Hepatocyte (in vitro differentiated cells): ENCODE measurements at regions not wholly inside any gene's neighbourhood (a gene's known extent, or its start where the extent isn't known, plus 50 kb on each side); places are given as distances from the start of the nearest gene placed in this dataset.

Experiments used
- CTCF ChIP-seq: fragments of 200-600 bp; sonication (generic); IDR thresholded peaks from 2 replicates; pipeline ENCODE4 v1.5.1; 2016; ENCODE audit warnings: antibody characterized with exemption, mild to moderate bottlenecking; ENCODE audit not compliant: poor library complexity
- EZH2 ChIP-seq: fragments of 200-600 bp; sonication (generic); IDR thresholded peaks from 2 replicates; pipeline ENCODE4 v1.6.1; 2016; ENCODE audit warnings: antibody characterized with exemption, mild to moderate bottlenecking, borderline replicate concordance

DNA sequence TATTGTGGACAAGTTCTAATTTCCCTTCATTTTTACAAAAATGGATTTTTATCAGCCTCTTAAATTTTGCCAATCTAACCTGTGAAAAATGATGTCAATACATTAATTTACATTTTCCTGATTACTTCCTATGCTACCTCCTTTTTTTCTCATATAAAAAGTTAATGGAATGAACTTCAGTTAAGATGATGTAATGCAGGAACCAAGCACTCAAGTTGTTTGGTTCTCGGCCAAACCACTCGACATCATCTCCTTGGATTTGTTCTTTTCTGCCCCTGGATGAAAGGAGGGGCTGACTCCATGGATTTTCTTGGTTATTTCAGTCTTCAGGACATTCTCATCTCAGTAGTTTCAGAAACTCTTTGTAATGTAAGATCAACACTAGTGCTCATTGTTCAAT is 253.1 kb upstream of the NXPH2 start:
- TF ChIP-seq CTCF (no peak), EZH2 (no peak)
